MM.1S (cell line): ENCODE measurements at regions not wholly inside any gene's neighbourhood (a gene's known extent, or its start where the extent isn't known, plus 50 kb on each side); places are given as distances from the start of the nearest gene placed in this dataset.
A peak's percentile ranks its signal among the peaks of the same experiment; 100 is the strongest.

Source experiments
- DNase-seq: peaks from one replicate; pipeline ENCODE4 v3.0.0-alpha.2; 2015
- H2AFZ ChIP-seq: fragments of 300-600 bp; sonication (generic); 2 replicates; pipeline ENCODE4 v1.6.0; 2016; ENCODE audit warnings: antibody characterized with exemption, low read length
- H3F3A ChIP-seq: fragments of 300-600 bp; sonication (generic); 2 replicates; pipeline ENCODE4 v1.6.1; 2016; ENCODE audit warnings: mild to moderate bottlenecking, antibody characterized with exemption, low read length, moderate library complexity, mixed read lengths; ENCODE audit not compliant: insufficient read depth
- H3K27ac ChIP-seq: fragments of 300-600 bp; sonication (generic); 2 replicates; pipeline ENCODE4 v1.5.1; 2016; ENCODE audit warnings: mild to moderate bottlenecking, low read length
- H3K27me3 ChIP-seq: fragments of 300-600 bp; sonication (generic); replicated peaks from 2 replicates; pipeline ENCODE4 v1.6.0; 2016; ENCODE audit warnings: low read length; ENCODE audit not compliant: insufficient read depth
- H3K36me3 ChIP-seq: fragments of 300-600 bp; sonication (generic); replicated peaks from 2 replicates; pipeline ENCODE4 v1.6.1; 2016; ENCODE audit warnings: mild to moderate bottlenecking, low read length, mixed read lengths; ENCODE audit not compliant: insufficient read depth
- H3K4me1 ChIP-seq: fragments of 300-600 bp; sonication (generic); 2 replicates; pipeline ENCODE4 v1.6.1; 2016; ENCODE audit warnings: low read length, mixed read lengths
- H3K4me2 ChIP-seq: fragments of 300-600 bp; sonication (generic); 2 replicates; pipeline ENCODE4 v1.6.0; 2016; ENCODE audit warnings: low read depth, low read length
- H3K4me3 ChIP-seq: fragments of 300-600 bp; sonication (generic); 2 replicates; pipeline ENCODE4 v1.5.1; 2016; ENCODE audit warnings: low read length, mixed read lengths
- H3K79me2 ChIP-seq: fragments of 300-600 bp; sonication (generic); 2 replicates; pipeline ENCODE4 v1.6.1; 2016; ENCODE audit warnings: mixed run types, low read length, mixed read lengths
- H3K9ac ChIP-seq: fragments of 300-600 bp; sonication (generic); 2 replicates; pipeline ENCODE4 v1.6.1; 2016; ENCODE audit warnings: low read length, mixed read lengths
- H3K9me2 ChIP-seq: fragments of 300-600 bp; sonication (generic); replicated peaks from 2 replicates; pipeline ENCODE4 v1.6.1; 2016; ENCODE audit warnings: mild to moderate bottlenecking, low read length, mixed read lengths; ENCODE audit not compliant: insufficient read depth
- H3K9me3 ChIP-seq: fragments of 300-600 bp; sonication (generic); replicated peaks from 2 replicates; pipeline ENCODE4 v1.6.1; 2016; ENCODE audit warnings: mild to moderate bottlenecking, low read length, mixed read lengths; ENCODE audit not compliant: insufficient read depth
- H4K20me1 ChIP-seq: fragments of 300-600 bp; sonication (generic); 2 replicates; pipeline ENCODE4 v1.6.1; 2016; ENCODE audit warnings: mild to moderate bottlenecking, low read length, moderate library complexity, mixed read lengths; ENCODE audit not compliant: insufficient read depth
- CTCF ChIP-seq: fragments of 300-600 bp; sonication (generic); IDR thresholded peaks from 2 replicates; pipeline ENCODE4 v1.5.1; 2016; ENCODE audit warnings: antibody characterized with exemption, low read length, mixed read lengths
- EZH2 ChIP-seq: fragments of 300-600 bp; sonication (generic); optimal IDR thresholded peaks from 2 replicates; pipeline ENCODE3; 2017; ENCODE audit warnings: low read depth, mild to moderate bottlenecking, antibody characterized with exemption, low read length, mixed read lengths
- EZH2phosphoT487 ChIP-seq: fragments of 300-600 bp; sonication (generic); IDR thresholded peaks from 2 replicates; pipeline ENCODE4 v1.6.1; 2018; ENCODE audit warnings: antibody characterized with exemption, low read length

- H3K27ac ChIP-seq, result no peak overlapping the region
- H3K36me3 ChIP-seq, result no peaks in the 10 kb centered on the region; the same call in 1 of the 2 replicates
- no peaks in the 10 kb centered on the region for H3K79me2 ChIP-seq
- H3K4me3 ChIP-seq, result no peak overlapping the region
- DNase-seq, result no peak
- no peaks in the 10 kb centered on the region for H3F3A ChIP-seq
- no peak overlapping the region for H3K4me2 ChIP-seq
- no peaks in the 10 kb centered on the region for H4K20me1 ChIP-seq
- TF ChIP-seq EZH2 (no peak), CTCF (no peak), EZH2phosphoT487 (no peak)
- H3K9me2 ChIP-seq, result no peaks in the 10 kb centered on the region
- H3K9me3 ChIP-seq, result no peaks in the 10 kb centered on the region
- no peak overlapping the region for H3K9ac ChIP-seq
- no peak overlapping the region for H2AFZ ChIP-seq
- no peaks in the 10 kb centered on the region for H3K27me3 ChIP-seq
- H3K4me1 ChIP-seq, result no peaks in the 10 kb centered on the region
These were observed 107.3 kb upstream of the GABRG2 start for GRCh38 chr5:161960314-161960713.

GRCh38 chr5:161966564-161966963 lies 101.0 kb upstream of the GABRG2 start:
- Histone ChIP-seq H2AFZ (no peak overlapping the region), H3K9ac (no peak overlapping the region), H3K27ac (no peak overlapping the region), H3K4me3 (no peak overlapping the region), H3K79me2 (no peaks in the 10 kb centered on the region), H4K20me1 (no peaks in the 10 kb centered on the region), H3K27me3 (no peaks in the 10 kb centered on the region), H3K9me2 (no peaks in the 10 kb centered on the region), H3K4me1 (no peaks in the 10 kb centered on the region), H3K4me2 (no peak overlapping the region), H3K36me3 (no peaks in the 10 kb centered on the region; the same call in 1 of the 2 replicates), H3F3A (no peaks in the 10 kb centered on the region), H3K9me3 (no peaks in the 10 kb centered on the region)
- no peak for TF ChIP-seq EZH2phosphoT487
- TF ChIP-seq EZH2, result no peak
- peak; percentile 37 for TF ChIP-seq CTCF
- peak; percentile 14 for DNase-seq

GRCh38 chr5:161975350-161975749 lies 92.2 kb upstream of the GABRG2 start:
- no peak overlapping the region for H2AFZ ChIP-seq
- H3K79me2 ChIP-seq, result no peaks in the 10 kb centered on the region
- no peaks in the 10 kb centered on the region for H3K27me3 ChIP-seq
- H3K27ac ChIP-seq, result no peak overlapping the region
- no peak overlapping the region for H3K9ac ChIP-seq
- no peak for DNase-seq
- H3K9me2 ChIP-seq, result no peaks in the 10 kb centered on the region
- no peaks in the 10 kb centered on the region for H3K36me3 ChIP-seq
- H3K4me1 ChIP-seq, result no peaks in the 10 kb centered on the region
- no peaks in the 10 kb centered on the region for H4K20me1 ChIP-seq
- no peak overlapping the region for H3K4me3 ChIP-seq
- no peak overlapping the region for H3K4me2 ChIP-seq
- H3F3A ChIP-seq, result no peaks in the 10 kb centered on the region
- H3K9me3 ChIP-seq, result no peaks in the 10 kb centered on the region
- TF ChIP-seq CTCF (no peak), EZH2 (no peak), EZH2phosphoT487 (no peak)
